HepG2 (cell line): ENCODE measurements at regions not wholly inside any gene's neighbourhood (a gene's known extent, or its start where the extent isn't known, plus 50 kb on each side); places are given as distances from the start of the nearest gene placed in this dataset.
A peak's percentile ranks its signal among the peaks of the same experiment; 100 is the strongest.

Experiments used
- AHR ChIP-seq: IDR thresholded peaks from 2 replicates; pipeline ENCODE4 v1.6.1; 2018; ENCODE audit warnings: missing genetic modification reagents, missing compliant biosample characterization
- AKAP8 ChIP-seq: sonication (generic); formaldehyde crosslinking; IDR thresholded peaks from 2 replicates; pipeline ENCODE4 v1.5.1; 2020; ENCODE audit warnings: mild to moderate bottlenecking, missing genetic modification reagents
- ARNT ChIP-seq: fragments of 450-650 bp; IDR thresholded peaks from 2 replicates; pipeline ENCODE4 v1.6.1; 2017
- CEBPB ChIP-seq: IDR thresholded peaks from 2 replicates; pipeline ENCODE4 v1.6.1; 2011; ENCODE audit warnings: low read depth, low read length, improper control_type of control experiment, borderline replicate concordance
- ETV6 ChIP-seq: sonication (generic); formaldehyde crosslinking; conservative IDR thresholded peaks from 2 replicates; pipeline ENCODE4 v1.4.0; 2020; ENCODE audit warnings: missing genetic modification reagents
- FOXO1 ChIP-seq: sonication (generic); formaldehyde crosslinking; IDR thresholded peaks from 2 replicates; pipeline ENCODE4 v1.4.0; 2020; ENCODE audit warnings: missing genetic modification reagents
- HMG20A ChIP-seq: IDR thresholded peaks from 2 replicates; pipeline ENCODE4 v1.6.1; 2016; ENCODE audit warnings: borderline replicate concordance
- NFYC ChIP-seq: IDR thresholded peaks from 2 replicates; pipeline ENCODE4 v1.6.1; 2016; ENCODE audit warnings: missing genetic modification reagents, missing compliant biosample characterization
- REL ChIP-seq: sonication (generic); formaldehyde crosslinking; conservative IDR thresholded peaks from 2 replicates; pipeline ENCODE4 v1.8.0; 2022; ENCODE audit warnings: mild to moderate bottlenecking, missing genetic modification reagents, moderate library complexity
- REPIN1 ChIP-seq: sonication (generic); formaldehyde crosslinking; IDR thresholded peaks from 2 replicates; pipeline ENCODE4 v1.8.0; 2022; ENCODE audit warnings: missing genetic modification reagents, low read depth, mild to moderate bottlenecking, borderline replicate concordance
- SMARCC2 ChIP-seq: fragments of 450-650 bp; IDR thresholded peaks from 2 replicates; pipeline ENCODE4 v1.6.1; 2017; ENCODE audit warnings: antibody characterized with exemption, mild to moderate bottlenecking
- SP2 ChIP-seq: sonication (generic); formaldehyde crosslinking; IDR thresholded peaks from 2 replicates; pipeline ENCODE4 v1.5.1; 2020; ENCODE audit warnings: mild to moderate bottlenecking, missing genetic modification reagents
- ZNF614 ChIP-seq: IDR thresholded peaks from 2 replicates; pipeline ENCODE4 v1.6.1; 2018; ENCODE audit warnings: missing biosample characterization, missing genetic modification reagents, inconsistent platforms, borderline replicate concordance
- ZNF781 ChIP-seq: sonication (generic); formaldehyde crosslinking; IDR thresholded peaks from 2 replicates; pipeline ENCODE4 v1.5.1; 2020; ENCODE audit warnings: borderline replicate concordance, mild to moderate bottlenecking, missing genetic modification reagents; ENCODE audit errors: not compliant biosample characterization
- TF ChIP-seq, protein P1 (sequence below): sonication (generic); formaldehyde crosslinking; IDR thresholded peaks from 2 replicates; pipeline ENCODE4 v1.8.0; 2022; ENCODE audit warnings: mild to moderate bottlenecking, missing genetic modification reagents
- TF ChIP-seq, protein P2 (sequence below): sonication (generic); formaldehyde crosslinking; IDR thresholded peaks from 2 replicates; pipeline ENCODE4 v1.5.1; 2020; ENCODE audit warnings: missing genetic modification reagents, mild to moderate bottlenecking, borderline replicate concordance
- TF ChIP-seq, protein P3 (sequence below): sonication (generic); formaldehyde crosslinking; IDR thresholded peaks from 2 replicates; pipeline ENCODE4 v1.5.1; 2020; ENCODE audit warnings: mild to moderate bottlenecking, missing genetic modification reagents, borderline replicate concordance
- TF ChIP-seq, protein P4 (sequence below): IDR thresholded peaks from 2 replicates; pipeline ENCODE4 v1.6.1; 2016
- TF ChIP-seq, protein P5 (sequence below): IDR thresholded peaks from 2 replicates; pipeline ENCODE4 v1.6.1; 2012; ENCODE audit warnings: low read depth, low read length, improper control_type of control experiment

DNA sequence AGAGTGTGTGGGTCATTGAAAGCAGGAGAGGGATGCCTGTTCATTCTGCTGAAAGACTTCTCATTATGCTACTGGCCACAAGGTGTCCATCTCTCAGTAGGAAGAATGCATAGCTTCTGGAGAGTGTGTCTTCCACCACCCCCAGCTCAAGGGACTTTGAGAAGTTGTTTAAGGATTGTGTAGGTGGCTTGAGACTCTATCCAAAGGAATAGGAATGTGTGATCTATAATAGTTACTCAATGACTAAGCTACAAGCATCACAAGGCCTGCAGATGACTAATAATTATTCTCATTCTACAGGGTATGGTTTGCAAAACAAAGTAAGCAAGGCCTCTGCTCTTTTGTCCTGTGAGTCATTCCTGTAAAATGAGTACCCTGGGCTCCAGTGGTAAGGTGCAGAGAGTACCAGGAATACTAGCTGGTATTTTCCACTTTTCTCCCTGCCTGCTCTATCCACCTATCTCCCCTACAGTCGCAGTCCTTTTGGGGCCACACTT, 279.8 kb upstream of the BOD1L1 start (continued):
- no peak for TF ChIP-seq REPIN1 (CRISPR knock-in tag)
- TF ChIP-seq AKAP8 (CRISPR knock-in tag): no peak
- TF ChIP-seq, protein P1, sequence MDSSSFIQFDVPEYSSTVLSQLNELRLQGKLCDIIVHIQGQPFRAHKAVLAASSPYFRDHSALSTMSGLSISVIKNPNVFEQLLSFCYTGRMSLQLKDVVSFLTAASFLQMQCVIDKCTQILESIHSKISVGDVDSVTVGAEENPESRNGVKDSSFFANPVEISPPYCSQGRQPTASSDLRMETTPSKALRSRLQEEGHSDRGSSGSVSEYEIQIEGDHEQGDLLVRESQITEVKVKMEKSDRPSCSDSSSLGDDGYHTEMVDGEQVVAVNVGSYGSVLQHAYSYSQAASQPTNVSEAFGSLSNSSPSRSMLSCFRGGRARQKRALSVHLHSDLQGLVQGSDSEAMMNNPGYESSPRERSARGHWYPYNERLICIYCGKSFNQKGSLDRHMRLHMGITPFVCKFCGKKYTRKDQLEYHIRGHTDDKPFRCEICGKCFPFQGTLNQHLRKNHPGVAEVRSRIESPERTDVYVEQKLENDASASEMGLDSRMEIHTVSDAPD: no peak
- TF ChIP-seq, protein P2, sequence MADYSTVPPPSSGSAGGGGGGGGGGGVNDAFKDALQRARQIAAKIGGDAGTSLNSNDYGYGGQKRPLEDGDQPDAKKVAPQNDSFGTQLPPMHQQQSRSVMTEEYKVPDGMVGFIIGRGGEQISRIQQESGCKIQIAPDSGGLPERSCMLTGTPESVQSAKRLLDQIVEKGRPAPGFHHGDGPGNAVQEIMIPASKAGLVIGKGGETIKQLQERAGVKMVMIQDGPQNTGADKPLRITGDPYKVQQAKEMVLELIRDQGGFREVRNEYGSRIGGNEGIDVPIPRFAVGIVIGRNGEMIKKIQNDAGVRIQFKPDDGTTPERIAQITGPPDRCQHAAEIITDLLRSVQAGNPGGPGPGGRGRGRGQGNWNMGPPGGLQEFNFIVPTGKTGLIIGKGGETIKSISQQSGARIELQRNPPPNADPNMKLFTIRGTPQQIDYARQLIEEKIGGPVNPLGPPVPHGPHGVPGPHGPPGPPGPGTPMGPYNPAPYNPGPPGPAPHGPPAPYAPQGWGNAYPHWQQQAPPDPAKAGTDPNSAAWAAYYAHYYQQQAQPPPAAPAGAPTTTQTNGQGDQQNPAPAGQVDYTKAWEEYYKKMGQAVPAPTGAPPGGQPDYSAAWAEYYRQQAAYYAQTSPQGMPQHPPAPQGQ: no peak
- TF ChIP-seq ARNT: no peak
- no peak for TF ChIP-seq ZNF781 (CRISPR knock-in tag)
- no peak for TF ChIP-seq NFYC
- 0 out of 2 replicates have a peak, but pooled peaks have one; percentile 59 for TF ChIP-seq SMARCC2
- TF ChIP-seq, protein P3, sequence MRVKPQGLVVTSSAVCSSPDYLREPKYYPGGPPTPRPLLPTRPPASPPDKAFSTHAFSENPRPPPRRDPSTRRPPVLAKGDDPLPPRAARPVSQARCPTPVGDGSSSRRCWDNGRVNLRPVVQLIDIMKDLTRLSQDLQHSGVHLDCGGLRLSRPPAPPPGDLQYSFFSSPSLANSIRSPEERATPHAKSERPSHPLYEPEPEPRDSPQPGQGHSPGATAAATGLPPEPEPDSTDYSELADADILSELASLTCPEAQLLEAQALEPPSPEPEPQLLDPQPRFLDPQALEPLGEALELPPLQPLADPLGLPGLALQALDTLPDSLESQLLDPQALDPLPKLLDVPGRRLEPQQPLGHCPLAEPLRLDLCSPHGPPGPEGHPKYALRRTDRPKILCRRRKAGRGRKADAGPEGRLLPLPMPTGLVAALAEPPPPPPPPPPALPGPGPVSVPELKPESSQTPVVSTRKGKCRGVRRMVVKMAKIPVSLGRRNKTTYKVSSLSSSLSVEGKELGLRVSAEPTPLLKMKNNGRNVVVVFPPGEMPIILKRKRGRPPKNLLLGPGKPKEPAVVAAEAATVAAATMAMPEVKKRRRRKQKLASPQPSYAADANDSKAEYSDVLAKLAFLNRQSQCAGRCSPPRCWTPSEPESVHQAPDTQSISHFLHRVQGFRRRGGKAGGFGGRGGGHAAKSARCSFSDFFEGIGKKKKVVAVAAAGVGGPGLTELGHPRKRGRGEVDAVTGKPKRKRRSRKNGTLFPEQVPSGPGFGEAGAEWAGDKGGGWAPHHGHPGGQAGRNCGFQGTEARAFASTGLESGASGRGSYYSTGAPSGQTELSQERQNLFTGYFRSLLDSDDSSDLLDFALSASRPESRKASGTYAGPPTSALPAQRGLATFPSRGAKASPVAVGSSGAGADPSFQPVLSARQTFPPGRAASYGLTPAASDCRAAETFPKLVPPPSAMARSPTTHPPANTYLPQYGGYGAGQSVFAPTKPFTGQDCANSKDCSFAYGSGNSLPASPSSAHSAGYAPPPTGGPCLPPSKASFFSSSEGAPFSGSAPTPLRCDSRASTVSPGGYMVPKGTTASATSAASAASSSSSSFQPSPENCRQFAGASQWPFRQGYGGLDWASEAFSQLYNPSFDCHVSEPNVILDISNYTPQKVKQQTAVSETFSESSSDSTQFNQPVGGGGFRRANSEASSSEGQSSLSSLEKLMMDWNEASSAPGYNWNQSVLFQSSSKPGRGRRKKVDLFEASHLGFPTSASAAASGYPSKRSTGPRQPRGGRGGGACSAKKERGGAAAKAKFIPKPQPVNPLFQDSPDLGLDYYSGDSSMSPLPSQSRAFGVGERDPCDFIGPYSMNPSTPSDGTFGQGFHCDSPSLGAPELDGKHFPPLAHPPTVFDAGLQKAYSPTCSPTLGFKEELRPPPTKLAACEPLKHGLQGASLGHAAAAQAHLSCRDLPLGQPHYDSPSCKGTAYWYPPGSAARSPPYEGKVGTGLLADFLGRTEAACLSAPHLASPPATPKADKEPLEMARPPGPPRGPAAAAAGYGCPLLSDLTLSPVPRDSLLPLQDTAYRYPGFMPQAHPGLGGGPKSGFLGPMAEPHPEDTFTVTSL (CRISPR knock-in tag): peak; percentile 35; the same call in 1 of the 2 replicates
- TF ChIP-seq, protein P4, sequence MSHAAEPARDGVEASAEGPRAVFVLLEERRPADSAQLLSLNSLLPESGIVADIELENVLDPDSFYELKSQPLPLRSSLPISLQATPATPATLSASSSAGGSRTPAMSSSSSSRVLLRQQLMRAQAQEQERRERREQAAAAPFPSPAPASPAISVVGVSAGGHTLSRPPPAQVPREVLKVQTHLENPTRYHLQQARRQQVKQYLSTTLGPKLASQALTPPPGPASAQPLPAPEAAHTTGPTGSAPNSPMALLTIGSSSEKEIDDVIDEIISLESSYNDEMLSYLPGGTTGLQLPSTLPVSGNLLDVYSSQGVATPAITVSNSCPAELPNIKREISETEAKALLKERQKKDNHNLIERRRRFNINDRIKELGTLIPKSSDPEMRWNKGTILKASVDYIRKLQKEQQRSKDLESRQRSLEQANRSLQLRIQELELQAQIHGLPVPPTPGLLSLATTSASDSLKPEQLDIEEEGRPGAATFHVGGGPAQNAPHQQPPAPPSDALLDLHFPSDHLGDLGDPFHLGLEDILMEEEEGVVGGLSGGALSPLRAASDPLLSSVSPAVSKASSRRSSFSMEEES (CRISPR knock-in tag): 0 out of 2 replicates have a peak, but pooled peaks have one; percentile 27
- TF ChIP-seq, protein P5, sequence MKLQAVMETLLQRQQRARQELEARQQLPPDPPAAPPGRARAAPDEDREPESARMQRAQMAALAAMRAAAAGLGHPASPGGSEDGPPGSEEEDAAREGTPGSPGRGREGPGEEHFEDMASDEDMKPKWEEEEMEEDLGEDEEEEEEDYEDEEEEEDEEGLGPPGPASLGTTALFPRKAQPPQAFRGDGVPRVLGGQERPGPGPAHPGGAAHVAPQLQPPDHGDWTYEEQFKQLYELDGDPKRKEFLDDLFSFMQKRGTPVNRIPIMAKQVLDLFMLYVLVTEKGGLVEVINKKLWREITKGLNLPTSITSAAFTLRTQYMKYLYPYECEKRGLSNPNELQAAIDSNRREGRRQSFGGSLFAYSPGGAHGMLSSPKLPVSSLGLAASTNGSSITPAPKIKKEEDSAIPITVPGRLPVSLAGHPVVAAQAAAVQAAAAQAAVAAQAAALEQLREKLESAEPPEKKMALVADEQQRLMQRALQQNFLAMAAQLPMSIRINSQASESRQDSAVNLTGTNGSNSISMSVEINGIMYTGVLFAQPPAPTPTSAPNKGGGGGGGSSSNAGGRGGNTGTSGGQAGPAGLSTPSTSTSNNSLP: peak; percentile 84
- no peak for TF ChIP-seq FOXO1 (CRISPR knock-in tag)
- TF ChIP-seq ETV6: no peak
- no peak for TF ChIP-seq ZNF614
- TF ChIP-seq CEBPB: peak; percentile 56; the same call in 1 of the 2 replicates
- TF ChIP-seq SP2 (CRISPR knock-in tag): no peak
- TF ChIP-seq HMG20A (CRISPR knock-in tag): peak; percentile 52; the same call in 1 of the 2 replicates
- TF ChIP-seq AHR (CRISPR knock-in tag): no peak
- no peak for TF ChIP-seq REL (CRISPR knock-in tag)
